ENCODE measurements at regions not wholly inside any gene's neighbourhood (a gene's known extent, or its start where the extent isn't known, plus 50 kb on each side); places are given as distances from the start of the nearest gene placed in this dataset.

DNA sequence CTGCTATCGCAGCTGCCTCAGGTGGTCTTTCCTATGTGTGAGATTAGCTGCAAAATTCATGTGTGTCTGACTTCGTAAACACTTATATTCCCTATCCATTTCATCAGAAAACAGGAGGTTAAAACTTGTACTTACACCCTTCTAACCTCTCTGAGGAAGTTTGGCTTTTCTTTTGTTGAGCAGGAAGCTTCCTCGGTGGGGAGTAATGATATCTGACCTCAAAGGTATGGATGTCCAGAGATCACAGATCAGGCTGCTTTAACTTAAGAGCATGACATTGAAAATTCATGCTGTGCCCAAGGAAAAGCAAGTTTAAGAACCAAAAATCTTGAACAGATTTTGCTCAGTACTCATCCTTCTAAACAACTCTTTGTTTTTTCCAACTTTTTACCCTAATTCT, 429.1 kb downstream of the STIM2 start (continued):
- TF ChIP-seq NANOG (IDR thresholded peaks at IDR 0.05; ENCODE audit: borderline replicate concordance), result no peak
- TF ChIP-seq, protein P1, sequence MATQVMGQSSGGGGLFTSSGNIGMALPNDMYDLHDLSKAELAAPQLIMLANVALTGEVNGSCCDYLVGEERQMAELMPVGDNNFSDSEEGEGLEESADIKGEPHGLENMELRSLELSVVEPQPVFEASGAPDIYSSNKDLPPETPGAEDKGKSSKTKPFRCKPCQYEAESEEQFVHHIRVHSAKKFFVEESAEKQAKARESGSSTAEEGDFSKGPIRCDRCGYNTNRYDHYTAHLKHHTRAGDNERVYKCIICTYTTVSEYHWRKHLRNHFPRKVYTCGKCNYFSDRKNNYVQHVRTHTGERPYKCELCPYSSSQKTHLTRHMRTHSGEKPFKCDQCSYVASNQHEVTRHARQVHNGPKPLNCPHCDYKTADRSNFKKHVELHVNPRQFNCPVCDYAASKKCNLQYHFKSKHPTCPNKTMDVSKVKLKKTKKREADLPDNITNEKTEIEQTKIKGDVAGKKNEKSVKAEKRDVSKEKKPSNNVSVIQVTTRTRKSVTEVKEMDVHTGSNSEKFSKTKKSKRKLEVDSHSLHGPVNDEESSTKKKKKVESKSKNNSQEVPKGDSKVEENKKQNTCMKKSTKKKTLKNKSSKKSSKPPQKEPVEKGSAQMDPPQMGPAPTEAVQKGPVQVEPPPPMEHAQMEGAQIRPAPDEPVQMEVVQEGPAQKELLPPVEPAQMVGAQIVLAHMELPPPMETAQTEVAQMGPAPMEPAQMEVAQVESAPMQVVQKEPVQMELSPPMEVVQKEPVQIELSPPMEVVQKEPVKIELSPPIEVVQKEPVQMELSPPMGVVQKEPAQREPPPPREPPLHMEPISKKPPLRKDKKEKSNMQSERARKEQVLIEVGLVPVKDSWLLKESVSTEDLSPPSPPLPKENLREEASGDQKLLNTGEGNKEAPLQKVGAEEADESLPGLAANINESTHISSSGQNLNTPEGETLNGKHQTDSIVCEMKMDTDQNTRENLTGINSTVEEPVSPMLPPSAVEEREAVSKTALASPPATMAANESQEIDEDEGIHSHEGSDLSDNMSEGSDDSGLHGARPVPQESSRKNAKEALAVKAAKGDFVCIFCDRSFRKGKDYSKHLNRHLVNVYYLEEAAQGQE (IDR thresholded peaks at IDR 0.05; ENCODE audit: unreplicated experiment), result no peak
- no peak for TF ChIP-seq ZNF114 (CRISPR knock-in tag; IDR thresholded peaks at IDR 0.05)
- TF ChIP-seq, protein P2, sequence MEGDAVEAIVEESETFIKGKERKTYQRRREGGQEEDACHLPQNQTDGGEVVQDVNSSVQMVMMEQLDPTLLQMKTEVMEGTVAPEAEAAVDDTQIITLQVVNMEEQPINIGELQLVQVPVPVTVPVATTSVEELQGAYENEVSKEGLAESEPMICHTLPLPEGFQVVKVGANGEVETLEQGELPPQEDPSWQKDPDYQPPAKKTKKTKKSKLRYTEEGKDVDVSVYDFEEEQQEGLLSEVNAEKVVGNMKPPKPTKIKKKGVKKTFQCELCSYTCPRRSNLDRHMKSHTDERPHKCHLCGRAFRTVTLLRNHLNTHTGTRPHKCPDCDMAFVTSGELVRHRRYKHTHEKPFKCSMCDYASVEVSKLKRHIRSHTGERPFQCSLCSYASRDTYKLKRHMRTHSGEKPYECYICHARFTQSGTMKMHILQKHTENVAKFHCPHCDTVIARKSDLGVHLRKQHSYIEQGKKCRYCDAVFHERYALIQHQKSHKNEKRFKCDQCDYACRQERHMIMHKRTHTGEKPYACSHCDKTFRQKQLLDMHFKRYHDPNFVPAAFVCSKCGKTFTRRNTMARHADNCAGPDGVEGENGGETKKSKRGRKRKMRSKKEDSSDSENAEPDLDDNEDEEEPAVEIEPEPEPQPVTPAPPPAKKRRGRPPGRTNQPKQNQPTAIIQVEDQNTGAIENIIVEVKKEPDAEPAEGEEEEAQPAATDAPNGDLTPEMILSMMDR (conservative IDR thresholded peaks at IDR 0.05; ENCODE audit: low read depth in 2 of 2), result no peak
- TF ChIP-seq POLR2AphosphoS5 (IDR thresholded peaks at IDR 0.05; ENCODE audit: low read depth), result no peak
- no peak for TF ChIP-seq ZNF331 (CRISPR knock-in tag; IDR thresholded peaks at IDR 0.05; ENCODE audit: low read depth)
- TF ChIP-seq, protein P3, sequence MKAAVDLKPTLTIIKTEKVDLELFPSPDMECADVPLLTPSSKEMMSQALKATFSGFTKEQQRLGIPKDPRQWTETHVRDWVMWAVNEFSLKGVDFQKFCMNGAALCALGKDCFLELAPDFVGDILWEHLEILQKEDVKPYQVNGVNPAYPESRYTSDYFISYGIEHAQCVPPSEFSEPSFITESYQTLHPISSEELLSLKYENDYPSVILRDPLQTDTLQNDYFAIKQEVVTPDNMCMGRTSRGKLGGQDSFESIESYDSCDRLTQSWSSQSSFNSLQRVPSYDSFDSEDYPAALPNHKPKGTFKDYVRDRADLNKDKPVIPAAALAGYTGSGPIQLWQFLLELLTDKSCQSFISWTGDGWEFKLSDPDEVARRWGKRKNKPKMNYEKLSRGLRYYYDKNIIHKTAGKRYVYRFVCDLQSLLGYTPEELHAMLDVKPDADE (IDR thresholded peaks at IDR 0.05), result no peak

DNA sequence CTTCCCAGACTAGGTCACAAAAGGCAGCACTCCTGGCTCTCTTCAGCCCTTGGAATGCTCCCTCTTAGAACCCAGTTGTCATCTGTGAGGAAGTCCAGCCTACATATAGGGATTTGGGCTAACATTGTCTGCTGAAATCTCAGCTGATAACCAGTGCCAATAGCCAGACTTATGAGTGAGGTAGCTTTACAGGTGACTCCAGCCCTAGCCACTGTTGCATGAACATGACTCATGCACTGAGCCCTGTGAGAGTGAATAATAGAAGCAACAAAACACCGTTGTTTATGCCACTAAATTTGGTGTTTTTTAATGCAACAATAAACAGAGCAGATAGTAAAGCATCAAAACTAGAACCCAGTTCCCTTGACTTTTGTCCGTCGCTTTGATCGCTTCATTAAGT, 433.2 kb downstream of the STIM2 start:
- Mint-ChIP-seq H3K4me3 (no peak overlapping the region), H3K4me1 (peaks cover 22% of the 10 kb centered on the region), H3K27me3 (ENCODE audit: insufficient read depth, low read depth, poor library complexity) (no peaks in the 10 kb centered on the region), H3K36me3 (ENCODE audit: low read depth) (no peaks in the 10 kb centered on the region), H3K9me3 (no peaks in the 10 kb centered on the region; the same call in 2 of the 3 replicates), H3K27ac (no peak overlapping the region)
- DNase-seq (ENCODE audit: low spot score), result no peak
- Histone ChIP-seq H3F3A (replicated peaks; ENCODE audit: low read depth) (no peaks in the 10 kb centered on the region), H3K4me1 (ENCODE audit: insufficient read depth) (peaks cover 13% of the 10 kb centered on the region), H2AFZ (no peak overlapping the region), H3K27ac (ENCODE audit: low read depth) (no peak overlapping the region), H3K27me3 (ENCODE audit: insufficient read depth) (no peaks in the 10 kb centered on the region), H3K9me2 (ENCODE audit: insufficient read depth) (peaks cover 8% of the 10 kb centered on the region; the same call in 1 of the 2 replicates), H3K4me2 (no peak overlapping the region), H4K20me1 (replicated peaks; ENCODE audit: insufficient read depth) (no peaks in the 10 kb centered on the region), H3K4me3 (no peak overlapping the region), H3K36me3 (ENCODE audit: insufficient read depth) (no peaks in the 10 kb centered on the region), H3K79me2 (replicated peaks; ENCODE audit: insufficient read depth) (no peaks in the 10 kb centered on the region)
- TF ChIP-seq EZH2phosphoT487 (IDR thresholded peaks at IDR 0.05; ENCODE audit: unreplicated experiment) (no peak), NANOG (IDR thresholded peaks at IDR 0.05; ENCODE audit: borderline replicate concordance) (no peak), EZH2 (IDR thresholded peaks at IDR 0.05; ENCODE audit: low read depth, unreplicated experiment) (no peak), JUNB (IDR thresholded peaks at IDR 0.05; ENCODE audit: unreplicated experiment) (no peak), ZNF331 (CRISPR knock-in tag; IDR thresholded peaks at IDR 0.05; ENCODE audit: low read depth) (no peak), STAT1 (IDR thresholded peaks at IDR 0.05; ENCODE audit: unreplicated experiment) (no peak)
- TF ChIP-seq, protein P3 (IDR thresholded peaks at IDR 0.05), result no peak
- TF ChIP-seq, protein P2 (conservative IDR thresholded peaks at IDR 0.05; ENCODE audit: low read depth in 2 of 2), result no peak
- TF ChIP-seq, protein P1 (IDR thresholded peaks at IDR 0.05; ENCODE audit: unreplicated experiment), result no peak
- no peak for ATAC-seq
